ENCODE measurements at regions not wholly inside any gene's neighbourhood (a gene's known extent, or its start where the extent isn't known, plus 50 kb on each side); places are given as distances from the start of the nearest gene placed in this dataset.

DNA sequence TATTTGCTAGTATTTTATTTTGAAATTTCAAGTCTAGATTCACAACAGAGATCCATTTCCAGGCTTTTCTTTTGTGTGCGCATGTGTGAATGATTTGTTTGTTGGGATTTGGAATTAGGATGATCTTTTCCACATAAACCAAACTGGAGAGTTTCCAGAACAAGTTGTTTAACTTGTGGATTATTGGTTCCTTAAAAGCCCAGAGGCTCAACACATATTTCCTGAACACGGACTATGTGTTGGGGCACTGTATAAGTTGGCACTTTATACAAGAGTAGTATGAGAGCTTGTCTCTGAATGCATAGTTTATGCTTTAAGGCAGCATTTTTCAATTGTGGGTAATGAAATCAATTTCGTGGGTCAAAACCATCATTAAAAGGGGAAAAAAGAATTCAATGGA is 67.3 kb upstream of the FUT8 start:
- no peak overlapping the region for H3K4me3 ChIP-seq (ENCODE audit: low read depth in 2 of 2, low read length in 1 of 2)
- H3K36me3 ChIP-seq (replicated peaks in 1 of 2; ENCODE audit: control insufficient read depth in 1 of 2, insufficient read depth in 2 of 2, low read length in 1 of 2): no peaks in the 10 kb centered on the region
- H3K27me3 ChIP-seq (ENCODE audit: insufficient read depth): no peaks in the 10 kb centered on the region
- no peaks in the 10 kb centered on the region for H4K20me1 ChIP-seq (ENCODE audit: insufficient read depth)
- no peak overlapping the region for H2AFZ ChIP-seq (ENCODE audit: low read depth)
- DNase-seq: no peak
- H3K9me3 ChIP-seq: no peaks in the 10 kb centered on the region
- H3K4me2 ChIP-seq: no peak overlapping the region
- H3K9me2 ChIP-seq: no peaks in the 10 kb centered on the region
- WGBS (ENCODE audit: low lambda C conversion rate): 75% methylated on average over 3 of the region's 3 CpGs
- TF ChIP-seq MEF2A (IDR thresholded peaks at IDR 0.05; ENCODE audit: borderline replicate concordance, low read depth): no peak
- no peak for TF ChIP-seq MXI1 (IDR thresholded peaks at IDR 0.05; ENCODE audit: low read depth, low read length)
- no peak for TF ChIP-seq GABPA (IDR thresholded peaks at IDR 0.05; ENCODE audit: low read depth)
- no peak for TF ChIP-seq FOSL2 (IDR thresholded peaks at IDR 0.05; ENCODE audit: borderline replicate concordance, low read depth)
- no peak for TF ChIP-seq SIN3A (IDR thresholded peaks at IDR 0.05; ENCODE audit: borderline replicate concordance, low read depth, low read length)
- no peak for TF ChIP-seq NFIC (IDR thresholded peaks at IDR 0.05; ENCODE audit: borderline replicate concordance)
- TF ChIP-seq, protein P1, sequence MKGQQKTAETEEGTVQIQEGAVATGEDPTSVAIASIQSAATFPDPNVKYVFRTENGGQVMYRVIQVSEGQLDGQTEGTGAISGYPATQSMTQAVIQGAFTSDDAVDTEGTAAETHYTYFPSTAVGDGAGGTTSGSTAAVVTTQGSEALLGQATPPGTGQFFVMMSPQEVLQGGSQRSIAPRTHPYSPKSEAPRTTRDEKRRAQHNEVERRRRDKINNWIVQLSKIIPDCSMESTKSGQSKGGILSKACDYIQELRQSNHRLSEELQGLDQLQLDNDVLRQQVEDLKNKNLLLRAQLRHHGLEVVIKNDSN (IDR thresholded peaks at IDR 0.05; ENCODE audit: borderline replicate concordance, low read depth): no peak
- TF ChIP-seq, protein P2, sequence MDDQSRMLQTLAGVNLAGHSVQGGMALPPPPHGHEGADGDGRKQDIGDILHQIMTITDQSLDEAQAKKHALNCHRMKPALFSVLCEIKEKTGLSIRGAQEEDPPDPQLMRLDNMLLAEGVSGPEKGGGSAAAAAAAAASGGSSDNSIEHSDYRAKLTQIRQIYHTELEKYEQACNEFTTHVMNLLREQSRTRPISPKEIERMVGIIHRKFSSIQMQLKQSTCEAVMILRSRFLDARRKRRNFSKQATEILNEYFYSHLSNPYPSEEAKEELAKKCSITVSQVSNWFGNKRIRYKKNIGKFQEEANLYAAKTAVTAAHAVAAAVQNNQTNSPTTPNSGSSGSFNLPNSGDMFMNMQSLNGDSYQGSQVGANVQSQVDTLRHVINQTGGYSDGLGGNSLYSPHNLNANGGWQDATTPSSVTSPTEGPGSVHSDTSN (IDR thresholded peaks at IDR 0.05): no peak
- no peak for TF ChIP-seq TCF12 (IDR thresholded peaks at IDR 0.05)
- TF ChIP-seq YY1 (IDR thresholded peaks at IDR 0.05; ENCODE audit: low read depth): no peak
- TF ChIP-seq, protein P3, sequence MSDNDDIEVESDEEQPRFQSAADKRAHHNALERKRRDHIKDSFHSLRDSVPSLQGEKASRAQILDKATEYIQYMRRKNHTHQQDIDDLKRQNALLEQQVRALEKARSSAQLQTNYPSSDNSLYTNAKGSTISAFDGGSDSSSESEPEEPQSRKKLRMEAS (IDR thresholded peaks at IDR 0.05; ENCODE audit: low read depth): no peak
- TF ChIP-seq POLR2AphosphoS5 (IDR thresholded peaks at IDR 0.05; ENCODE audit: low read depth, low read length): no peak
- no peak for TF ChIP-seq RAD21 (IDR thresholded peaks at IDR 0.05; ENCODE audit: low read length)
- no peak for TF ChIP-seq FOXJ3 (CRISPR knock-in tag; IDR thresholded peaks at IDR 0.05)
- TF ChIP-seq FOXM1 (IDR thresholded peaks at IDR 0.05; ENCODE audit: low read depth): no peak
- TF ChIP-seq RCOR1 (IDR thresholded peaks at IDR 0.05; ENCODE audit: low read length): no peak
- no peak for TF ChIP-seq RFX5 (IDR thresholded peaks at IDR 0.05; ENCODE audit: low read length)
- TF ChIP-seq ELF1 (IDR thresholded peaks at IDR 0.05): no peak
- no peak overlapping the region for H3K27ac ChIP-seq (ENCODE audit: low read depth in 2 of 2, low read length in 1 of 2)
- H3K4me1 ChIP-seq (ENCODE audit: control insufficient read depth in 1 of 2, insufficient read depth in 2 of 2, low read depth in 1 of 2, low read length in 1 of 2): no peaks in the 10 kb centered on the region
- H3F3A ChIP-seq (replicated peaks; ENCODE audit: insufficient read depth): no peaks in the 10 kb centered on the region
- no peak overlapping the region for H3K9ac ChIP-seq
- CTCF ChIA-PET: no interaction called here
- POLR2A ChIA-PET: no interaction called here
- H3K79me2 ChIP-seq (ENCODE audit: insufficient read depth): no peaks in the 10 kb centered on the region

DNA sequence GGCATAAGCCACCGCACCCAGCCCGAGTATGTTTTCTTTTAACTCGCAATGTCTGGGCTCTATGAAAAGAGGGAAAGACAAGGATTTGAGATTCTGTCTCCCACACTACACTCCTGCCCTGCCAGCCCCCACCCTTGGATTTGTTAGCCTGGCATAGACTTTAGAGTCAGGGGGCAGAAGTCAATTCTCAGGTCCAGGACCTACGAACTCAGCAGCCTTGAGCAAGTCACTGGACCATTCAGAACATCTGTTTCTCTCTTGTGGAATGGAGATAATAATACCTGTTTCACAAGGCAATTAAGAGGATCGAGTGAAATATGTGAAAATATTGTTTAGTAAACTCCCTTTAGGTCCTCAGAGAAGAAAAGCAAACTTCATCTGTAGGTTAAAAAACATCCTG is 66.1 kb upstream of the FUT8 start:
- no peaks in the 10 kb centered on the region for H3K27me3 ChIP-seq (ENCODE audit: insufficient read depth)
- H3K27ac ChIP-seq (ENCODE audit: low read depth in 2 of 2, low read length in 1 of 2): no peak overlapping the region
- H3K79me2 ChIP-seq (ENCODE audit: insufficient read depth): no peaks in the 10 kb centered on the region
- CTCF ChIA-PET: interaction anchor here (0.7 kb wide), 1 partner anchor 17 kb away, joined by 3 read pairs; no protein-coding TSS in a partner anchor
- POLR2A ChIA-PET: no interaction called here
- TF ChIP-seq ELF1 (IDR thresholded peaks at IDR 0.05): no peak
- TF ChIP-seq FOXM1 (IDR thresholded peaks at IDR 0.05; ENCODE audit: low read depth): no peak
- no peak for TF ChIP-seq FOXJ3 (CRISPR knock-in tag; IDR thresholded peaks at IDR 0.05)
- no peak for TF ChIP-seq TEAD4 (IDR thresholded peaks at IDR 0.05; ENCODE audit: borderline replicate concordance, insufficient read depth)
- no peak for TF ChIP-seq RCOR1 (IDR thresholded peaks at IDR 0.05; ENCODE audit: low read length)
- TF ChIP-seq GABPA (IDR thresholded peaks at IDR 0.05; ENCODE audit: low read depth): no peak
- no peak for TF ChIP-seq RAD21 (IDR thresholded peaks at IDR 0.05; ENCODE audit: low read length)
- no peak for TF ChIP-seq FOSL2 (IDR thresholded peaks at IDR 0.05; ENCODE audit: borderline replicate concordance, low read depth)
- TF ChIP-seq CHD2 (IDR thresholded peaks at IDR 0.05; ENCODE audit: low read length, partially characterized antibody): no peak
- TF ChIP-seq, protein P4, sequence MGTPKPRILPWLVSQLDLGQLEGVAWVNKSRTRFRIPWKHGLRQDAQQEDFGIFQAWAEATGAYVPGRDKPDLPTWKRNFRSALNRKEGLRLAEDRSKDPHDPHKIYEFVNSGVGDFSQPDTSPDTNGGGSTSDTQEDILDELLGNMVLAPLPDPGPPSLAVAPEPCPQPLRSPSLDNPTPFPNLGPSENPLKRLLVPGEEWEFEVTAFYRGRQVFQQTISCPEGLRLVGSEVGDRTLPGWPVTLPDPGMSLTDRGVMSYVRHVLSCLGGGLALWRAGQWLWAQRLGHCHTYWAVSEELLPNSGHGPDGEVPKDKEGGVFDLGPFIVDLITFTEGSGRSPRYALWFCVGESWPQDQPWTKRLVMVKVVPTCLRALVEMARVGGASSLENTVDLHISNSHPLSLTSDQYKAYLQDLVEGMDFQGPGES (IDR thresholded peaks at IDR 0.05; ENCODE audit: low read depth, low read length): no peak
- TF ChIP-seq, protein P5, sequence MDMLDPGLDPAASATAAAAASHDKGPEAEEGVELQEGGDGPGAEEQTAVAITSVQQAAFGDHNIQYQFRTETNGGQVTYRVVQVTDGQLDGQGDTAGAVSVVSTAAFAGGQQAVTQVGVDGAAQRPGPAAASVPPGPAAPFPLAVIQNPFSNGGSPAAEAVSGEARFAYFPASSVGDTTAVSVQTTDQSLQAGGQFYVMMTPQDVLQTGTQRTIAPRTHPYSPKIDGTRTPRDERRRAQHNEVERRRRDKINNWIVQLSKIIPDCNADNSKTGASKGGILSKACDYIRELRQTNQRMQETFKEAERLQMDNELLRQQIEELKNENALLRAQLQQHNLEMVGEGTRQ (IDR thresholded peaks at IDR 0.05; ENCODE audit: borderline replicate concordance, low read depth, low read length): no peak
- TF ChIP-seq, protein P1 (IDR thresholded peaks at IDR 0.05; ENCODE audit: borderline replicate concordance, low read depth): no peak
- TF ChIP-seq, protein P6, sequence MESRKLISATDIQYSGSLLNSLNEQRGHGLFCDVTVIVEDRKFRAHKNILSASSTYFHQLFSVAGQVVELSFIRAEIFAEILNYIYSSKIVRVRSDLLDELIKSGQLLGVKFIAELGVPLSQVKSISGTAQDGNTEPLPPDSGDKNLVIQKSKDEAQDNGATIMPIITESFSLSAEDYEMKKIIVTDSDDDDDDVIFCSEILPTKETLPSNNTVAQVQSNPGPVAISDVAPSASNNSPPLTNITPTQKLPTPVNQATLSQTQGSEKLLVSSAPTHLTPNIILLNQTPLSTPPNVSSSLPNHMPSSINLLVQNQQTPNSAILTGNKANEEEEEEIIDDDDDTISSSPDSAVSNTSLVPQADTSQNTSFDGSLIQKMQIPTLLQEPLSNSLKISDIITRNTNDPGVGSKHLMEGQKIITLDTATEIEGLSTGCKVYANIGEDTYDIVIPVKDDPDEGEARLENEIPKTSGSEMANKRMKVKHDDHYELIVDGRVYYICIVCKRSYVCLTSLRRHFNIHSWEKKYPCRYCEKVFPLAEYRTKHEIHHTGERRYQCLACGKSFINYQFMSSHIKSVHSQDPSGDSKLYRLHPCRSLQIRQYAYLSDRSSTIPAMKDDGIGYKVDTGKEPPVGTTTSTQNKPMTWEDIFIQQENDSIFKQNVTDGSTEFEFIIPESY (IDR thresholded peaks at IDR 0.05; ENCODE audit: borderline replicate concordance, low read depth): no peak
- H3K9me2 ChIP-seq: no peaks in the 10 kb centered on the region
- 84% methylated on average over 5 of the region's 5 CpGs for WGBS (ENCODE audit: low lambda C conversion rate)
- no peak overlapping the region for H3K4me2 ChIP-seq
- no peak for DNase-seq
- H3K9ac ChIP-seq: no peak overlapping the region
- H3K4me3 ChIP-seq (ENCODE audit: low read depth in 2 of 2, low read length in 1 of 2): no peak overlapping the region
- no peaks in the 10 kb centered on the region for H3F3A ChIP-seq (replicated peaks; ENCODE audit: insufficient read depth)
- no peaks in the 10 kb centered on the region for H4K20me1 ChIP-seq (ENCODE audit: insufficient read depth)
- H2AFZ ChIP-seq (ENCODE audit: low read depth): no peak overlapping the region
- no peaks in the 10 kb centered on the region for H3K36me3 ChIP-seq (replicated peaks in 1 of 2; ENCODE audit: control insufficient read depth in 1 of 2, insufficient read depth in 2 of 2, low read length in 1 of 2)
- no peaks in the 10 kb centered on the region for H3K4me1 ChIP-seq (ENCODE audit: control insufficient read depth in 1 of 2, insufficient read depth in 2 of 2, low read depth in 1 of 2, low read length in 1 of 2)
- H3K9me3 ChIP-seq: no peaks in the 10 kb centered on the region

Measured in SK-N-SH (cell line).